NCI-H774 (cell line): ENCODE measurements at regions not wholly inside any gene's neighbourhood (a gene's known extent, or its start where the extent isn't known, plus 50 kb on each side); places are given as distances from the start of the nearest gene placed in this dataset.

Experiments
- DNase-seq: peaks from one replicate; lab custom pipeline; 2025; lab: John Stamatoyannopoulos, UW

GRCh38 chr5:153880106-153880505 is 158.6 kb downstream of the FAM114A2 start:
- peak; percentile 87 for DNase-seq

DNA sequence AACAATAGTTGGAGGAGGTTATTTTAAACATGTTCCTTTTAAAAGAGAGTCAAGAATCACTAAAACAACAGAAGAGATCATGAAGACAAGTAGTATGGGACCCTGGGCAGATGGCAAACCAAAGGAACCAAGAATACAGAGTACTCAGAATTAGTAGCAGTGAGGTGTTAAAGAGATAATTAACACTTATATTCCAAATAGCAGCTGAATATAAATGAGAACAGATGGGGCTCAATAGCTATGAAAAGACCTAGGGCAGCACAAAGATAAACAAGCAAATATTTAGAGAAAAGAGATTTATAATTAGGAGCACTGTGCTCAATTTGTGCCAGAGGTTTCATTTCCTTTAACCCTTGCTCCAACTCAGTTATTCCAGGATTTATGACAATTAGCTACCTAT is 159.1 kb downstream of the FAM114A2 start:
- peak; percentile 50 for DNase-seq

GRCh38 chr5:153866176-153866575 is 172.5 kb downstream of the FAM114A2 start:
- no peak for DNase-seq

- DNase-seq: no peak
These were observed 173.7 kb downstream of the FAM114A2 start for GRCh38 chr5:153865016-153865415.

- no peak for DNase-seq
These were observed 174.8 kb downstream of the FAM114A2 start for GRCh38 chr5:153863951-153864350.
